Glutamatergic neuron (in vitro differentiated cells): ENCODE measurements at regions not wholly inside any gene's neighbourhood (a gene's known extent, or its start where the extent isn't known, plus 50 kb on each side); places are given as distances from the start of the nearest gene placed in this dataset.

ENCODE experiments used
- DNase-seq: peaks from one replicate; pipeline ENCODE4 v3.0.0; 2022
- H3K27ac Mint-ChIP-seq: one replicate; pipeline ENCODE4 v1.8.0; 2020; ENCODE audit warnings: mild to moderate bottlenecking, mixed read lengths, inconsistent platforms; ENCODE audit not compliant: unreplicated experiment
- H3K27me3 Mint-ChIP-seq: one replicate; pipeline ENCODE4 v1.8.0; 2020; ENCODE audit warnings: mild to moderate bottlenecking, moderate library complexity, mixed read lengths, inconsistent platforms; ENCODE audit not compliant: unreplicated experiment
- H3K36me3 Mint-ChIP-seq: one replicate; pipeline ENCODE4 v1.8.0; 2020; ENCODE audit warnings: mild to moderate bottlenecking, mixed read lengths, inconsistent platforms; ENCODE audit not compliant: unreplicated experiment
- H3K4me1 Mint-ChIP-seq: one replicate; pipeline ENCODE4 v1.8.0; 2020; ENCODE audit warnings: mild to moderate bottlenecking, low read depth, mixed read lengths, inconsistent platforms; ENCODE audit not compliant: unreplicated experiment
- H3K4me3 Mint-ChIP-seq: one replicate; pipeline ENCODE4 v1.8.0; 2020; ENCODE audit warnings: mild to moderate bottlenecking, mixed read lengths, inconsistent platforms; ENCODE audit not compliant: unreplicated experiment
- H3K9me3 Mint-ChIP-seq: one replicate; pipeline ENCODE4 v1.8.0; 2020; ENCODE audit warnings: mild to moderate bottlenecking, moderate library complexity, mixed read lengths, inconsistent platforms; ENCODE audit not compliant: unreplicated experiment
- TF ChIP-seq, protein P1 (sequence below): fragments of 200-600 bp; sonication (generic); IDR thresholded peaks from one replicate; pipeline ENCODE4 v1.5.0; 2021; ENCODE audit not compliant: partially characterized antibody, unreplicated experiment

DNA sequence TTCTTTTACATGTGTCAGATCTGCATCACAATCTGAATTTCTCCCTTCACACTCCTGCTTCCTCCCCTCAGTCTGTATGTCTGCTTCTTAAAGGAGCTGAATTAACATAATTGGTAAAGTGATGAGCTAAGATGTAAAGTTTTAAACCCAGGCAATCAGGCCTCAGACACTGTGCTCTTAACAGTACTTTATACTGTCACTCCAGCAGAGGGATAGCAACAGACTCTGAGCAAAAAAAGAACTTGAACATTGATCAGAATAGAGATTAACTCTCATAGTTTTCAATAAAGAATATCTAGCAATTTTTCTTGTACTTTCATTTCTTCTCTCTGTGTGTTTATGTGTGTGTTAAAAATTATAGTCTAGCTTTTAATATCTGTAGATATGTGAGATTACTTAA is 110.3 kb downstream of the DUSP10 start:
- Mint-ChIP-seq H3K27me3 (no peaks in the 10 kb centered on the region), H3K4me3 (no peak overlapping the region)
- DNase-seq = no peak

DNA sequence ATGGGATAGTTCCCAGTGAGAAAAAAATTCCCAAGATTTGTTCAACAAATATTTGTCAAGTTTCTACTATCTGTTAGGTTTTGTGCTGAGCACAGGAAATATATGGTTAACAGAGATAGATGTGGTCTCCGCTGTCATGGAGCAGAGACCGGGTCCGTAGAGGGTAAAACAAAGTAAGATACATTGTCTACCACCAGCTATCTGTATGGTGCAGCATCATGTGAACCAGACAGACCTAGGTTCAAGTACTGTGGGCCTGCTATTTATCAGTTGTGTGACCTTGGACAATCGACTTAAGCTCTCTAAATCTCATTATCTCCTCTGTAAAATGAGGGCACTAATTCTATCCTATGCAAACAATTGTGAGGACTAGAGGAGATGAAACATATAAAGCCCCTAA is 109.8 kb downstream of the DUSP10 start:
- Mint-ChIP-seq H3K27ac (no peak overlapping the region), H3K27me3 (no peaks in the 10 kb centered on the region), H3K4me3 (no peak overlapping the region), H3K9me3 (peaks cover 2% of the 10 kb centered on the region), H3K36me3 (no peaks in the 10 kb centered on the region), H3K4me1 (no peaks in the 10 kb centered on the region)
- no peak for DNase-seq
- TF ChIP-seq, protein P1, sequence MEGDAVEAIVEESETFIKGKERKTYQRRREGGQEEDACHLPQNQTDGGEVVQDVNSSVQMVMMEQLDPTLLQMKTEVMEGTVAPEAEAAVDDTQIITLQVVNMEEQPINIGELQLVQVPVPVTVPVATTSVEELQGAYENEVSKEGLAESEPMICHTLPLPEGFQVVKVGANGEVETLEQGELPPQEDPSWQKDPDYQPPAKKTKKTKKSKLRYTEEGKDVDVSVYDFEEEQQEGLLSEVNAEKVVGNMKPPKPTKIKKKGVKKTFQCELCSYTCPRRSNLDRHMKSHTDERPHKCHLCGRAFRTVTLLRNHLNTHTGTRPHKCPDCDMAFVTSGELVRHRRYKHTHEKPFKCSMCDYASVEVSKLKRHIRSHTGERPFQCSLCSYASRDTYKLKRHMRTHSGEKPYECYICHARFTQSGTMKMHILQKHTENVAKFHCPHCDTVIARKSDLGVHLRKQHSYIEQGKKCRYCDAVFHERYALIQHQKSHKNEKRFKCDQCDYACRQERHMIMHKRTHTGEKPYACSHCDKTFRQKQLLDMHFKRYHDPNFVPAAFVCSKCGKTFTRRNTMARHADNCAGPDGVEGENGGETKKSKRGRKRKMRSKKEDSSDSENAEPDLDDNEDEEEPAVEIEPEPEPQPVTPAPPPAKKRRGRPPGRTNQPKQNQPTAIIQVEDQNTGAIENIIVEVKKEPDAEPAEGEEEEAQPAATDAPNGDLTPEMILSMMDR = no peak

More for the DNA sequence above, 110.3 kb downstream of the DUSP10 start:
- H3K27ac Mint-ChIP-seq = no peak overlapping the region
- TF ChIP-seq, protein P1 = no peak
- H3K36me3 Mint-ChIP-seq = no peaks in the 10 kb centered on the region
- H3K9me3 Mint-ChIP-seq = no peaks in the 10 kb centered on the region
- no peaks in the 10 kb centered on the region for H3K4me1 Mint-ChIP-seq

DNA sequence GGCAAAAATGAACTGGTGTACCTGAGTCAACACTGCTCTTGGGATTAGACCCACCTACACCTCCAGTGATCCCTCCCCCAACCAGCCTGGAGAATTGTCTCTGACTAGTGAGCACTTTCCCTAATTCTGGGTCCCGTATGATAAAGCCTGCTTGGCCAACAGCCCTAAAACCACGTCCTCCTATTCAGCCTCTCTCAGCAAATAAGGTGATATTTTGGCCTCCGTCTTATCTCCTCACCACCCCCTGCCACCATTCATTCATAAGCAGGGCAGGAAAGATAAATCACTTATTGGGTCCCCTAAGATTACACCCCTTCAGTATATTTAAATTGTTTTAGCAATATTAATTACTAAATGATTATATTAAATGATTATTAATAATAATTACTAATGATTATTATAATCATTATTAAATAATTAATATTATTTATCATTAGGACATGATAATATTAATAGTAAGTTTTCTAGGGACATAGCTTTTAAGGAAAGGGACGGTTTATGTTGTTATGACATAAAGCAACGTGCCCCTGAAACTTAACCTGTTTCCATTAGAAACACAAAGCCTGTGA is 108.0 kb downstream of the DUSP10 start:
- TF ChIP-seq, protein P1 = no peak
- H3K9me3 Mint-ChIP-seq = peaks cover 2% of the 10 kb centered on the region
- H3K27ac Mint-ChIP-seq = no peak overlapping the region
- H3K4me1 Mint-ChIP-seq = no peaks in the 10 kb centered on the region
- no peak for DNase-seq
- H3K27me3 Mint-ChIP-seq = no peaks in the 10 kb centered on the region
- no peaks in the 10 kb centered on the region for H3K36me3 Mint-ChIP-seq
- no peak overlapping the region for H3K4me3 Mint-ChIP-seq

DNA sequence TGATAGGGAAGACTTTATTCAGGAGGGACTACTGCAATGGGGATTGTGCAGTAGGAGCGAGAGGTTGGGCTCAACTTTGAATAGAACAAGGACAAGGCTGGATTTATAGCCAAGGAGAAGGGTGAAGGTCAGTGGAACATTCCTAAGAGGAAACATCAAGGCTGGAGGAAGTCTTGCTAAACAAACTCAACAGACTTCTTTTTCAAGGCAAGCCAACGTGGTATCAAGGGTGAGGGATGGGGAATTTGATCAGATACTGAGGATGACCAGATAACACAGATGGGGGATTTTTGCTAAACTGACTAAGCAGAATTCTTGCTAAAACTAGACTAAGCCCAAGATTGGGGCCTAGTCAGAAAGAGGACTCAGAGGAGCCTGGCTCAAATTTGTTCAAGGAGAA is 107.3 kb downstream of the DUSP10 start:
- H3K4me3 Mint-ChIP-seq = no peak overlapping the region
- H3K27ac Mint-ChIP-seq = no peak overlapping the region
- no peaks in the 10 kb centered on the region for H3K36me3 Mint-ChIP-seq
- H3K27me3 Mint-ChIP-seq = no peaks in the 10 kb centered on the region
- H3K9me3 Mint-ChIP-seq = peaks cover 2% of the 10 kb centered on the region
- no peak for DNase-seq
- TF ChIP-seq, protein P1 = no peak
- no peaks in the 10 kb centered on the region for H3K4me1 Mint-ChIP-seq

DNA sequence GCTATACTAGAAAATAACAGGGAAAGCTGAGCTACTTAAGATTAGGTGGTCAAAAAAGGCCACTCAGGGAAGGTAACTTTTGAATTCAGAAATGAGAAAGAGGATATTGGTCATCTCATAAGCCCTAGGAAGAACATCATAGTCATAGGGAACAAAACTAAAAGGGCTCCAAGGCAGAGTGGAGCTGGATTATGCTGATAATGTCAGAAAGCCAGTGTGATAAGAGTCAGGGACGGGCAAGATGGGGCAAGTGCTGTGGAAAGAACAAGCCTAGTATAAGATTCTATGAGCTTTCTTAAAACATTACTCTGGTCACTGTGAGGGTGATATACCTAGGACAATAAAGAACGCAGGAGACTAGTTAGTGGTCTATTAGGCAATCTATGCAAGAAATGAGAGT is 106.6 kb downstream of the DUSP10 start:
- H3K4me3 Mint-ChIP-seq = no peak overlapping the region
- TF ChIP-seq, protein P1 = no peak
- H3K27ac Mint-ChIP-seq = no peak overlapping the region
- H3K4me1 Mint-ChIP-seq = no peaks in the 10 kb centered on the region
- peaks cover 2% of the 10 kb centered on the region for H3K9me3 Mint-ChIP-seq
- no peaks in the 10 kb centered on the region for H3K27me3 Mint-ChIP-seq
- H3K36me3 Mint-ChIP-seq = no peaks in the 10 kb centered on the region
- DNase-seq = no peak
